ENCODE measurements at regions not wholly inside any gene's neighbourhood (a gene's known extent, or its start where the extent isn't known, plus 50 kb on each side); places are given as distances from the start of the nearest gene placed in this dataset.

DNA sequence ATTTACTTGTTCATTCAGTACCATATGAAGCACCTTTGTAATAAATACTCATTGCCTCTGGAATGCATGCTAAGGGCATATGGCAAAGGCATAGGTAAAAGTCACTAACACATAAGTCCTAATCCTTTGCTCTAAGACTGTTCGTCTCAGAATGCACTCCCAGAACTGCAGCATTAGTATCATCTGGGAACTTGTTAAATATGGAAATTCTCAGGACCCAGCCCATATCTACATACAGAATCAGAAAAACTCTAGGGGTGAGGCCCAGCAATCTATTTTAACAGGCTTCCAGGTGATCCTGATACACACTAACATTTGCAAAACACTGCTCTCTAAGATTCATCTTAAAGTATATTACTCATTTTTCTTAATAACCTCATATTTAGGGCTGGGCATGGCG, 113.8 kb upstream of the CDH6 start (continued):
- TF ChIP-seq, protein P1, sequence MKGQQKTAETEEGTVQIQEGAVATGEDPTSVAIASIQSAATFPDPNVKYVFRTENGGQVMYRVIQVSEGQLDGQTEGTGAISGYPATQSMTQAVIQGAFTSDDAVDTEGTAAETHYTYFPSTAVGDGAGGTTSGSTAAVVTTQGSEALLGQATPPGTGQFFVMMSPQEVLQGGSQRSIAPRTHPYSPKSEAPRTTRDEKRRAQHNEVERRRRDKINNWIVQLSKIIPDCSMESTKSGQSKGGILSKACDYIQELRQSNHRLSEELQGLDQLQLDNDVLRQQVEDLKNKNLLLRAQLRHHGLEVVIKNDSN (IDR thresholded peaks at IDR 0.05; ENCODE audit: borderline replicate concordance, low read depth), result no peak

DNA sequence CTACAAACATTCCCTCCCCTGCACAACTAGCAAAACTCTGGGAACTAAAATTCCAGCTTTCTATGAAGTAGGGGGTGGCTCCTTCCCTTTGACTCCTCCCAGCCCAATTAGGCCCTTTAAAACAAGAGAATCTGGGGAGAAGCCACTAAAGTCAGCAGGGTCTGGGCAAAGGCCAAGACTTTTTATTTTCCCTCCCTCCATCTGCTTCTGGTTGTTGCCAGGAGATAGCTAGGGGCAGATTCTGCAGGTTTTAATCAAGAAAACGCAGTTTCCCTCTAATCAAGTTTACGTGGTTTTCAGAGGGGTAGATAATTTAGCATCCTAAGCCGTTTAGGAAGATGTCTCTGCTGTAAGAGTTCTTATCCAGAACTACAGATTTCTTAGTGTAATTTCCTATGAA, 114.5 kb upstream of the CDH6 start:
- H3K4me1 ChIP-seq (ENCODE audit: control insufficient read depth in 1 of 2, insufficient read depth in 2 of 2, low read depth in 1 of 2, low read length in 1 of 2), result no peaks in the 10 kb centered on the region
- no peaks in the 10 kb centered on the region for H3F3A ChIP-seq (replicated peaks; ENCODE audit: insufficient read depth)
- H3K36me3 ChIP-seq (replicated peaks in 1 of 2; ENCODE audit: control insufficient read depth in 1 of 2, insufficient read depth in 2 of 2, low read length in 1 of 2), result no peaks in the 10 kb centered on the region
- H2AFZ ChIP-seq (ENCODE audit: low read depth), result no peak overlapping the region
- WGBS (ENCODE audit: low lambda C conversion rate), result 2% methylated on average over 3 of the region's 3 CpGs
- H4K20me1 ChIP-seq (ENCODE audit: insufficient read depth), result no peaks in the 10 kb centered on the region
- no peaks in the 10 kb centered on the region for H3K9me2 ChIP-seq
- H3K4me2 ChIP-seq, result no peak overlapping the region
- no peaks in the 10 kb centered on the region; the same call in 1 of the 2 replicates for H3K27me3 ChIP-seq (ENCODE audit: insufficient read depth)
- H3K9me3 ChIP-seq, result no peaks in the 10 kb centered on the region
- TF ChIP-seq ELF1 (IDR thresholded peaks at IDR 0.05) (no peak), MEF2A (IDR thresholded peaks at IDR 0.05; ENCODE audit: borderline replicate concordance, low read depth) (no peak), TEAD4 (IDR thresholded peaks at IDR 0.05; ENCODE audit: borderline replicate concordance, insufficient read depth) (no peak), RCOR1 (IDR thresholded peaks at IDR 0.05; ENCODE audit: low read length) (no peak), FOXJ3 (CRISPR knock-in tag; IDR thresholded peaks at IDR 0.05) (no peak), FOXM1 (IDR thresholded peaks at IDR 0.05; ENCODE audit: low read depth) (no peak)
- TF ChIP-seq, protein P1 (IDR thresholded peaks at IDR 0.05; ENCODE audit: borderline replicate concordance, low read depth), result no peak
- ChIA-PET CTCF (no interaction called here), POLR2A (no interaction called here)
- H3K27ac ChIP-seq (ENCODE audit: low read depth in 2 of 2, low read length in 1 of 2), result no peak overlapping the region
- no peak overlapping the region for H3K9ac ChIP-seq
- H3K79me2 ChIP-seq (ENCODE audit: insufficient read depth), result no peaks in the 10 kb centered on the region
- no peak overlapping the region for H3K4me3 ChIP-seq (ENCODE audit: low read depth in 2 of 2, low read length in 1 of 2)
- no peak for DNase-seq

DNA sequence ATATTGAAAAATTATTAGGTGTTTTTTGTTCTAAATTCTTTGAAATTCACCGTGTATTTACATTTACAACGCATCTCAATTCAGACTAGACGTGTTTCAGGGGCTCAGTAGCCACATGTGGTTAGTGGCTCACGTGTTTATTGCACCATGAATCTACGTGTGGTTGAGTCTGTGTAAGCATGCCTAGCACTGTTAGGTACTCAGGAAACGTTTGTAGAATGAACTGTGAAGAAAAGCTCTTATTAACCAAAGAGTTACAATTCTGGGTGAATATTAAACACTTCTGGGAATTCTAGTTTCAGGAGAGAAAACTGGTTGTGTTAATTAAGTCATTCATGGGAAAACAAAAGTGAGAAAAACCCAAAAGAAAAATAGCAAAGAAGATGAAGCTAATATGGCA, 117.5 kb upstream of the CDH6 start:
- POLR2A ChIA-PET, result no interaction called here
- TF ChIP-seq, protein P2, sequence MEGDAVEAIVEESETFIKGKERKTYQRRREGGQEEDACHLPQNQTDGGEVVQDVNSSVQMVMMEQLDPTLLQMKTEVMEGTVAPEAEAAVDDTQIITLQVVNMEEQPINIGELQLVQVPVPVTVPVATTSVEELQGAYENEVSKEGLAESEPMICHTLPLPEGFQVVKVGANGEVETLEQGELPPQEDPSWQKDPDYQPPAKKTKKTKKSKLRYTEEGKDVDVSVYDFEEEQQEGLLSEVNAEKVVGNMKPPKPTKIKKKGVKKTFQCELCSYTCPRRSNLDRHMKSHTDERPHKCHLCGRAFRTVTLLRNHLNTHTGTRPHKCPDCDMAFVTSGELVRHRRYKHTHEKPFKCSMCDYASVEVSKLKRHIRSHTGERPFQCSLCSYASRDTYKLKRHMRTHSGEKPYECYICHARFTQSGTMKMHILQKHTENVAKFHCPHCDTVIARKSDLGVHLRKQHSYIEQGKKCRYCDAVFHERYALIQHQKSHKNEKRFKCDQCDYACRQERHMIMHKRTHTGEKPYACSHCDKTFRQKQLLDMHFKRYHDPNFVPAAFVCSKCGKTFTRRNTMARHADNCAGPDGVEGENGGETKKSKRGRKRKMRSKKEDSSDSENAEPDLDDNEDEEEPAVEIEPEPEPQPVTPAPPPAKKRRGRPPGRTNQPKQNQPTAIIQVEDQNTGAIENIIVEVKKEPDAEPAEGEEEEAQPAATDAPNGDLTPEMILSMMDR (IDR thresholded peaks at IDR 0.05), result no peak
- TF ChIP-seq, protein P3, sequence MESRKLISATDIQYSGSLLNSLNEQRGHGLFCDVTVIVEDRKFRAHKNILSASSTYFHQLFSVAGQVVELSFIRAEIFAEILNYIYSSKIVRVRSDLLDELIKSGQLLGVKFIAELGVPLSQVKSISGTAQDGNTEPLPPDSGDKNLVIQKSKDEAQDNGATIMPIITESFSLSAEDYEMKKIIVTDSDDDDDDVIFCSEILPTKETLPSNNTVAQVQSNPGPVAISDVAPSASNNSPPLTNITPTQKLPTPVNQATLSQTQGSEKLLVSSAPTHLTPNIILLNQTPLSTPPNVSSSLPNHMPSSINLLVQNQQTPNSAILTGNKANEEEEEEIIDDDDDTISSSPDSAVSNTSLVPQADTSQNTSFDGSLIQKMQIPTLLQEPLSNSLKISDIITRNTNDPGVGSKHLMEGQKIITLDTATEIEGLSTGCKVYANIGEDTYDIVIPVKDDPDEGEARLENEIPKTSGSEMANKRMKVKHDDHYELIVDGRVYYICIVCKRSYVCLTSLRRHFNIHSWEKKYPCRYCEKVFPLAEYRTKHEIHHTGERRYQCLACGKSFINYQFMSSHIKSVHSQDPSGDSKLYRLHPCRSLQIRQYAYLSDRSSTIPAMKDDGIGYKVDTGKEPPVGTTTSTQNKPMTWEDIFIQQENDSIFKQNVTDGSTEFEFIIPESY (IDR thresholded peaks at IDR 0.05; ENCODE audit: borderline replicate concordance, low read depth), result no peak
- TF ChIP-seq CHD2 (IDR thresholded peaks at IDR 0.05; ENCODE audit: low read length, partially characterized antibody) (no peak), SIN3A (IDR thresholded peaks at IDR 0.05; ENCODE audit: borderline replicate concordance, low read depth, low read length) (no peak), TCF12 (IDR thresholded peaks at IDR 0.05) (no peak), EZH2phosphoT487 (IDR thresholded peaks at IDR 0.05; ENCODE audit: borderline replicate concordance, low read depth) (no peak), FOXJ3 (CRISPR knock-in tag; IDR thresholded peaks at IDR 0.05) (no peak), RXRA (IDR thresholded peaks at IDR 0.05; ENCODE audit: borderline replicate concordance, low read depth) (no peak)
- TF ChIP-seq, protein P4, sequence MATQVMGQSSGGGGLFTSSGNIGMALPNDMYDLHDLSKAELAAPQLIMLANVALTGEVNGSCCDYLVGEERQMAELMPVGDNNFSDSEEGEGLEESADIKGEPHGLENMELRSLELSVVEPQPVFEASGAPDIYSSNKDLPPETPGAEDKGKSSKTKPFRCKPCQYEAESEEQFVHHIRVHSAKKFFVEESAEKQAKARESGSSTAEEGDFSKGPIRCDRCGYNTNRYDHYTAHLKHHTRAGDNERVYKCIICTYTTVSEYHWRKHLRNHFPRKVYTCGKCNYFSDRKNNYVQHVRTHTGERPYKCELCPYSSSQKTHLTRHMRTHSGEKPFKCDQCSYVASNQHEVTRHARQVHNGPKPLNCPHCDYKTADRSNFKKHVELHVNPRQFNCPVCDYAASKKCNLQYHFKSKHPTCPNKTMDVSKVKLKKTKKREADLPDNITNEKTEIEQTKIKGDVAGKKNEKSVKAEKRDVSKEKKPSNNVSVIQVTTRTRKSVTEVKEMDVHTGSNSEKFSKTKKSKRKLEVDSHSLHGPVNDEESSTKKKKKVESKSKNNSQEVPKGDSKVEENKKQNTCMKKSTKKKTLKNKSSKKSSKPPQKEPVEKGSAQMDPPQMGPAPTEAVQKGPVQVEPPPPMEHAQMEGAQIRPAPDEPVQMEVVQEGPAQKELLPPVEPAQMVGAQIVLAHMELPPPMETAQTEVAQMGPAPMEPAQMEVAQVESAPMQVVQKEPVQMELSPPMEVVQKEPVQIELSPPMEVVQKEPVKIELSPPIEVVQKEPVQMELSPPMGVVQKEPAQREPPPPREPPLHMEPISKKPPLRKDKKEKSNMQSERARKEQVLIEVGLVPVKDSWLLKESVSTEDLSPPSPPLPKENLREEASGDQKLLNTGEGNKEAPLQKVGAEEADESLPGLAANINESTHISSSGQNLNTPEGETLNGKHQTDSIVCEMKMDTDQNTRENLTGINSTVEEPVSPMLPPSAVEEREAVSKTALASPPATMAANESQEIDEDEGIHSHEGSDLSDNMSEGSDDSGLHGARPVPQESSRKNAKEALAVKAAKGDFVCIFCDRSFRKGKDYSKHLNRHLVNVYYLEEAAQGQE (IDR thresholded peaks at IDR 0.05; ENCODE audit: low read depth, low read length), result no peak
- TF ChIP-seq, protein P5, sequence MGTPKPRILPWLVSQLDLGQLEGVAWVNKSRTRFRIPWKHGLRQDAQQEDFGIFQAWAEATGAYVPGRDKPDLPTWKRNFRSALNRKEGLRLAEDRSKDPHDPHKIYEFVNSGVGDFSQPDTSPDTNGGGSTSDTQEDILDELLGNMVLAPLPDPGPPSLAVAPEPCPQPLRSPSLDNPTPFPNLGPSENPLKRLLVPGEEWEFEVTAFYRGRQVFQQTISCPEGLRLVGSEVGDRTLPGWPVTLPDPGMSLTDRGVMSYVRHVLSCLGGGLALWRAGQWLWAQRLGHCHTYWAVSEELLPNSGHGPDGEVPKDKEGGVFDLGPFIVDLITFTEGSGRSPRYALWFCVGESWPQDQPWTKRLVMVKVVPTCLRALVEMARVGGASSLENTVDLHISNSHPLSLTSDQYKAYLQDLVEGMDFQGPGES (IDR thresholded peaks at IDR 0.05; ENCODE audit: low read depth, low read length), result no peak

More for the DNA sequence above, 117.5 kb upstream of the CDH6 start:
- no peak overlapping the region for H3K4me2 ChIP-seq
- no peak overlapping the region for H3K27ac ChIP-seq (ENCODE audit: low read depth in 2 of 2, low read length in 1 of 2)
- no peaks in the 10 kb centered on the region; the same call in 1 of the 2 replicates for H3K27me3 ChIP-seq (ENCODE audit: insufficient read depth)
- WGBS (ENCODE audit: low lambda C conversion rate), result 2% methylated on average over 6 of the region's 6 CpGs
- no peaks in the 10 kb centered on the region; the same call in 1 of the 2 replicates for H3K9me3 ChIP-seq
- no peaks in the 10 kb centered on the region for H3F3A ChIP-seq (replicated peaks; ENCODE audit: insufficient read depth)
- no peaks in the 10 kb centered on the region for H3K79me2 ChIP-seq (ENCODE audit: insufficient read depth)
- CTCF ChIA-PET, result no interaction called here
- H3K4me1 ChIP-seq (ENCODE audit: control insufficient read depth in 1 of 2, insufficient read depth in 2 of 2, low read depth in 1 of 2, low read length in 1 of 2), result no peaks in the 10 kb centered on the region
- H3K9ac ChIP-seq, result no peak overlapping the region
- no peaks in the 10 kb centered on the region for H3K36me3 ChIP-seq (replicated peaks in 1 of 2; ENCODE audit: control insufficient read depth in 1 of 2, insufficient read depth in 2 of 2, low read length in 1 of 2)
- H4K20me1 ChIP-seq (ENCODE audit: insufficient read depth), result no peaks in the 10 kb centered on the region
- H3K4me3 ChIP-seq (ENCODE audit: low read depth in 2 of 2, low read length in 1 of 2), result no peak overlapping the region
- no peak for DNase-seq
- no peaks in the 10 kb centered on the region for H3K9me2 ChIP-seq
- H2AFZ ChIP-seq (ENCODE audit: low read depth), result no peak overlapping the region

All from SK-N-SH (cell line).